HS-5 (cell line): ENCODE measurements at regions not wholly inside any gene's neighbourhood (a gene's known extent, or its start where the extent isn't known, plus 50 kb on each side); places are given as distances from the start of the nearest gene placed in this dataset.
"Not testable (repeated sequence)": the region's sequence is repeated elsewhere in the genome, so short reads cannot be mapped to it uniquely, and the experiment has no call there.

Experiments
- DNase-seq: peaks from one replicate; pipeline ENCODE4 v3.0.0-alpha.2; 2012; ENCODE audit warnings: low read depth

DNA sequence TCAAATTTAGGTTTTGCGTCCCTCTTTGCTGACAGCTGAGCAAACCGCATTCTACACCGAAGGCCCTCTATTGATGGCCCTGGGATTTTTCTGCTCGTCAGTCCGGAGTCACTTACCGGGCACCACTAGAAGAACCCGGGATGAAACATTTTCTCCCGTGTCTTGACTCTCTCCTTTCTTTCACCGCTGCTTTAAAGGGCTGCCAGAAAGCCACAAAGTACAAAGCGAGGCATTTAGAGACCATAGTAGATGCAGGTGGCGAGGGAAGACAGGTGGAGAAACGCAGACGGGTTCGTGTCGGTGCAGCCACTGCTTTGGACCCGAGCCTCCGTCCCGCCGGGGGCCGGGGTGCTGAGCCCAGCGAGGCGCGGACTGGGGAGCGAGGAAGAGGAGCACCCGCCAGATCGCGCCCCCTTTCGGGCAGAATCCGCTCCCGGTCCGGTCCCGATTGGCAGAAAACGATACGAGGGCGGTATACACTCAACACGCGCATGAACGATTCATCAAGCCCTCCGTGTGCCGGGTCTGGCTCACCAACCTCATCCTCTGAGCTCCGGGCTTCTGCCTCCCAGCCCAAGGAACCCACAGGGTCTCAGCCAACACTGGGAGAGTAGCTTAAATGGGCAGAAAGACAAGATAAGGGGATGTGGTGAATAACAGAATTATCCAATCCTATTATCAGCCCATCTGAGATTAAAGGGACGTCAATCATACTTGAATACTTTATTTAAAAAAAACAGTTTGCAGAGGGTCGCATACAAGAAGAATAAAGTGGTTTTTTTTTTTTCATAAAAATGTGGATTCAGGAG is 84.9 kb downstream of the TRIM27 start:
- peak; percentile 70 for DNase-seq

DNA sequence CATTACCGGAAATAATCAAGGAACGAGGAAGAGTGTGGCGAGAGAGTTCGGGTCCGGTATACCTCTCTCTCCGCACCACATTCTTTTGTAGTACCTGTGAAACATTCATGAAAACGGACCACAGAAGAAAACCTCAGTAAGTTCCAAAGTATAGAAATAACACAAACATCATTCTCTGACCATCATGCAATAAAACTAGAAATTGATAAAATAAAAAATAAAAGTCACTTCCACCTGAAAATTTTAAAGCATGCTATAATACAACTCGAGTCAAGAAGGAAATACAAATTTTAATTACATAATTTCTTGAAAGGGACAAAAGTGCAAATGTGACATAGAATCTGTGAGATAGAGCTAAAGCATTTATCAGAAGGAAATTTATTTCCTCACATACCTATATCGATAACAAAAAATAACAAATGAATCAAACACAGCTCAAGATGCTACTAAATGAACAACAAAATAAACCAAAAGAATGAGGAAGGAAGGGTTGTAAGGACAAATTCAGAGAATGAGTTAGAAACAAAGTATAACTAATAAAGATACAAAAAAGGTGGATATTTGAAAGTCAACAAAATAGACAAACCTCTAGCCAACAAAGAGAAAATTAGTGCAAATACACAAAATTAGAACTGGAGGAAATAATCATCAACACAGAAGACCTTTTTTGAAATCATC is 84.2 kb downstream of the TRIM27 start:
- no peak for DNase-seq

DNA sequence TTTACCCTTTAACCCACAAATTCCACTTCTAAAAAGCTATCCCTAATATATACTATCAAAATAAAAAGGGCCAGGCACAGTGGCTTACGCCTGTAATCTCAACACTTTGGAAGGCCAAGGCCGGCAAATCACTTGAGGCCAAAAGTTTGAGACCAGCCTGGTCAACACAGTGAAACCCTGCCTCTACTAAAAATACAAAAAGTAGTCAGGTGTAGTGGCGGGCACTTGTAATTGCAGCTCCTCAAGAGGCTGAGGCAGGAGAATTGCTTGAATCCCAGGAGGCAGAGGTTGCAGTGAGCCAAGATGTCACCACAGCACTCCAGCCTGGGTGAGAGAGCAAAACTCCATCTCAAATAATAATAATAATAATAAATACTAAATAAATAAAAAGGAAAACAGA is 82.5 kb downstream of the TRIM27 start:
- no peak for DNase-seq

GRCh38 chr6:28848756-28849155 is 75.0 kb downstream of the TRIM27 start:
- DNase-seq, result not testable (repeated sequence)
